HCT116 (cell line): ENCODE measurements at regions not wholly inside any gene's neighbourhood (a gene's known extent, or its start where the extent isn't known, plus 50 kb on each side); places are given as distances from the start of the nearest gene placed in this dataset.

Experiments
- ATAC-seq: fragments of 200-7000 bp; cut with Tn5 transposase; 2 replicates; pipeline ENCODE4 v1.9.1; 2020; ENCODE audit warnings: mild to moderate bottlenecking, moderate library complexity
- BruUV-seq: library from RNA; stranded (reverse); fragments of 400-500 nt; replicated peaks from 2 replicates; lab custom pipeline; 2021; lab: Mats Ljungman, UMichigan
- CTCF ChIA-PET: fragments of 300-600 bp; sonication (Branson Sonifier 250); formaldehyde crosslinking; loops from one replicate; lab custom pipeline; 2021; ENCODE audit warnings: antibody characterized with exemption; lab: Charles Lee
- POLR2A ChIA-PET: fragments of 300-600, 350-600 bp; sonication (Branson Sonifier 250); formaldehyde crosslinking; loops from one replicate; lab custom pipeline; 2021; ENCODE audit warnings: antibody characterized with exemption; lab: Charles Lee
- RAD21 ChIA-PET, 2 experiments: fragments of 300-600 bp; sonication (Branson Sonifier 250); formaldehyde crosslinking; loops; one replicate each; lab custom pipeline; 2023; ENCODE audit warnings: low total read pairs in 2 of 2; ENCODE audit not compliant: uncharacterized antibody in 2 of 2, unreplicated experiment in 2 of 2, low non-redundant PET in 1 of 2; lab: Charles Lee
- DNase-seq: peaks from one replicate; pipeline ENCODE4 v3.0.0-alpha.2; 2010; ENCODE audit warnings: low read depth, low spot score
- H2AFZ ChIP-seq: fragments of 200-600 bp; shearing (Covaris generic), sonication (generic); 2 replicates; pipeline ENCODE4 v1.6.1; 2017; ENCODE audit warnings: low read depth, mixed run types, mixed read lengths, antibody characterized with exemption, low read length; ENCODE audit not compliant: poor library complexity, severe bottlenecking
- H3K27ac ChIP-seq: 2 replicates; pipeline ENCODE4 v1.5.1; 2012; ENCODE audit warnings: low read depth, low read length
- H3K27me3 ChIP-seq: fragments of 200-600 bp; sonication (generic); 2 replicates; pipeline ENCODE4 v1.6.1; 2016; ENCODE audit warnings: mixed run types, low read length, mixed read lengths; ENCODE audit not compliant: insufficient read depth
- H3K36me3 ChIP-seq, 2 experiments: fragments of 200-500 bp in 1 of 2; fragments of 200-600 bp in 1 of 2; sonication (Bioruptor generic) in 1 of 2; sonication (generic) in 1 of 2; 2 replicates each; pipeline versions ENCODE4 v1.5.1 to v1.6.1; 2014 to 2016; ENCODE audit warnings: low read length in 2 of 2, inconsistent platforms in 1 of 2, mixed read lengths in 1 of 2, mixed run types in 1 of 2; ENCODE audit not compliant: insufficient read depth in 2 of 2, control insufficient read depth in 1 of 2
- H3K4me1 ChIP-seq, 2 experiments: fragments of 200-600 bp in 1 of 2; sonication (generic) in 1 of 2; 2 replicates each; pipeline versions ENCODE4 v1.5.1 to v1.6.1; 2012 to 2017; ENCODE audit warnings: low read length in 2 of 2, inconsistent platforms in 1 of 2, mild to moderate bottlenecking in 1 of 2, mixed read lengths in 1 of 2, mixed run types in 1 of 2, moderate library complexity in 1 of 2; ENCODE audit not compliant: insufficient read depth in 2 of 2, control insufficient read depth in 1 of 2
- H3K4me2 ChIP-seq: fragments of 200-600 bp; sonication (generic); 2 replicates; pipeline ENCODE4 v1.6.1; 2017; ENCODE audit warnings: mixed run types, low read length, mixed read lengths
- H3K4me3 ChIP-seq, 2 experiments: fragments of 200-600 bp in 1 of 2; sonication (generic) in 1 of 2; replicated peaks in 1 of 2; 2 replicates each; pipeline ENCODE4 v1.5.1; 2011 to 2016; ENCODE audit warnings: low read length in 2 of 2, control low read depth in 1 of 2, low read depth in 1 of 2, mild to moderate bottlenecking in 1 of 2, mixed read lengths in 1 of 2, mixed run types in 1 of 2
- H3K79me2 ChIP-seq: fragments of 200-600 bp; sonication (generic); 2 replicates; pipeline ENCODE4 v1.6.1; 2017; ENCODE audit warnings: mild to moderate bottlenecking, mixed run types, low read length, moderate library complexity, mixed read lengths; ENCODE audit not compliant: insufficient read depth
- H3K9ac ChIP-seq: fragments of 200-600 bp; sonication (generic); 2 replicates; pipeline ENCODE4 v1.6.1; 2016; ENCODE audit warnings: low read length, mixed read lengths
- H3K9me2 ChIP-seq: fragments of 200-600 bp; sonication (generic), shearing (Covaris generic); 2 replicates; pipeline ENCODE4 v1.6.1; 2017; ENCODE audit warnings: mixed run types, mild to moderate bottlenecking, moderate library complexity; ENCODE audit not compliant: insufficient read depth
- H3K9me3 ChIP-seq, 2 experiments: fragments of 200-500 bp in 1 of 2; fragments of 200-600 bp in 1 of 2; sonication (Bioruptor generic) in 1 of 2; sonication (generic) in 1 of 2; 2 replicates each; pipeline ENCODE4 v1.6.1; 2014 to 2017; ENCODE audit warnings: low read length in 2 of 2, mixed read lengths in 2 of 2, inconsistent platforms in 1 of 2, low read depth in 1 of 2, mild to moderate bottlenecking in 1 of 2, mixed run types in 1 of 2, moderate library complexity in 1 of 2; ENCODE audit not compliant: control insufficient read depth in 1 of 2, insufficient read depth in 1 of 2
- H4K20me1 ChIP-seq: fragments of 200-600 bp; sonication (generic), shearing (Covaris generic); 2 replicates; pipeline ENCODE4 v1.6.1; 2017; ENCODE audit warnings: mixed run types, mild to moderate bottlenecking, moderate library complexity; ENCODE audit not compliant: insufficient read depth
- ATF3 ChIP-seq: IDR thresholded peaks from 2 replicates; pipeline ENCODE4 v1.6.1; 2012
- CBX3 ChIP-seq: IDR thresholded peaks from 2 replicates; pipeline ENCODE4 v1.6.1; 2012; ENCODE audit warnings: low read depth
- CEBPB ChIP-seq: IDR thresholded peaks from 2 replicates; pipeline ENCODE4 v1.6.1; 2012; ENCODE audit warnings: low read depth
- CTCF ChIP-seq, 3 experiments: fragments of 200-600 bp in 1 of 3; sonication (generic) in 1 of 3; IDR thresholded peaks in 2 of 3; conservative IDR thresholded peaks in 1 of 3; 2 replicates each; pipeline ENCODE4 v1.5.1; 2012 to 2017; ENCODE audit warnings: low read depth in 2 of 3, low read length in 2 of 3, antibody characterized with exemption in 1 of 3, borderline replicate concordance in 1 of 3, control low read depth in 1 of 3, mild to moderate bottlenecking in 1 of 3, mixed read lengths in 1 of 3, mixed run types in 1 of 3, moderate library complexity in 1 of 3; ENCODE audit not compliant: insufficient read depth in 1 of 3
- EGR1 ChIP-seq: IDR thresholded peaks from 2 replicates; pipeline ENCODE4 v1.6.1; 2012; ENCODE audit warnings: low read depth
- ELF1 ChIP-seq: IDR thresholded peaks from 2 replicates; pipeline ENCODE4 v1.6.1; 2012; ENCODE audit warnings: low read depth, borderline replicate concordance
- EZH2 ChIP-seq: fragments of 200-600 bp; sonication (generic); IDR thresholded peaks from 2 replicates; pipeline ENCODE4 v1.6.1; 2017; ENCODE audit warnings: antibody characterized with exemption, mixed run types
- EZH2phosphoT487 ChIP-seq: fragments of 200-600 bp; IDR thresholded peaks from 2 replicates; pipeline ENCODE4 v1.6.1; 2018; ENCODE audit warnings: antibody characterized with exemption, borderline replicate concordance
- FOSL1 ChIP-seq: IDR thresholded peaks from 2 replicates; pipeline ENCODE4 v1.6.1; 2012; ENCODE audit warnings: low read depth
- JUND ChIP-seq: IDR thresholded peaks from 2 replicates; pipeline ENCODE4 v1.6.1; 2012
- POLR2A ChIP-seq: IDR thresholded peaks from 2 replicates; pipeline ENCODE4 v1.7.0; 2011; ENCODE audit warnings: borderline replicate concordance; ENCODE audit not compliant: insufficient read depth, insufficient read length; ENCODE audit errors: extremely low read depth
- POLR2AphosphoS5 ChIP-seq: IDR thresholded peaks from 2 replicates; pipeline ENCODE4 v1.6.1; 2011; ENCODE audit warnings: mild to moderate bottlenecking, low read depth, low read length, moderate library complexity
- RAD21 ChIP-seq: IDR thresholded peaks from 2 replicates; pipeline ENCODE4 v1.6.1; 2012; ENCODE audit warnings: low read depth, mild to moderate bottlenecking
- SIN3A ChIP-seq: IDR thresholded peaks from 2 replicates; pipeline ENCODE4 v1.6.1; 2012; ENCODE audit warnings: low read depth
- SRF ChIP-seq: IDR thresholded peaks from 2 replicates; pipeline ENCODE4 v1.6.1; 2012; ENCODE audit warnings: low read depth
- TCF7L2 ChIP-seq: IDR thresholded peaks from 2 replicates; pipeline ENCODE4 v1.7.0; 2011; ENCODE audit warnings: borderline replicate concordance, inconsistent platforms; ENCODE audit not compliant: insufficient read depth, insufficient read length; ENCODE audit errors: extremely low read depth
- ZBTB33 ChIP-seq: IDR thresholded peaks from 2 replicates; pipeline ENCODE4 v1.6.1; 2011; ENCODE audit warnings: mild to moderate bottlenecking, low read length, moderate library complexity; ENCODE audit not compliant: insufficient replicate concordance; ENCODE audit errors: extremely low read depth
- ZFX ChIP-seq: fragments of 450-650 bp; IDR thresholded peaks from 2 replicates; pipeline ENCODE4 v1.6.1; 2017
- ZNF274 ChIP-seq: fragments of 200-500 bp; sonication (Bioruptor generic); IDR thresholded peaks from 2 replicates; pipeline ENCODE4 v1.6.1; 2014; ENCODE audit warnings: mild to moderate bottlenecking, low read depth, low read length, inconsistent platforms
- intact Hi-C: fragments of 100-400 bp; cut with micrococcal nuclease; formaldehyde crosslinking; loops from 2 replicates; pipeline ENCODE4 v1.10.0; 2022

- Histone ChIP-seq H3K9ac (no peak overlapping the region), H4K20me1 (no peaks in the 10 kb centered on the region), H3K4me2 (no peak overlapping the region), H3K9me2 (no peaks in the 10 kb centered on the region), H3K4me3 (no peak overlapping the region), H3K36me3 (no peaks in the 10 kb centered on the region), H3K27me3 (peaks cover 53% of the 10 kb centered on the region), H3K27ac (no peak overlapping the region), H2AFZ (no peak overlapping the region), H3K4me1 (no peaks in the 10 kb centered on the region), H3K79me2 (no peaks in the 10 kb centered on the region), H3K9me3 (no peaks in the 10 kb centered on the region)
- ATAC-seq (no peak), DNase-seq (no peak)
- intact Hi-C loops: no loop called here
- ChIA-PET POLR2A (no interaction called here), CTCF (no interaction called here), RAD21 (no interaction called here)
- no TSS peak for BruUV-seq
- TF ChIP-seq JUND: no peak
- no peak for TF ChIP-seq CEBPB
- TF ChIP-seq ATF3: no peak
- no peak for TF ChIP-seq RAD21
- TF ChIP-seq ZNF274: no peak
- no peak for TF ChIP-seq EGR1
- no peak for TF ChIP-seq ELF1
- TF ChIP-seq POLR2A: no peak
- no peak for TF ChIP-seq EZH2
- TF ChIP-seq CBX3: no peak
- TF ChIP-seq SRF: no peak
Observed at GRCh38 chr9:86707932-86708510, 239.3 kb downstream of the GAS1 start.

GRCh38 chr9:86706391-86706790 is 240.9 kb downstream of the GAS1 start:
- intact Hi-C loops: no loop called here
- Histone ChIP-seq H3K9me3 (no peaks in the 10 kb centered on the region), H3K27me3 (peaks cover 56% of the 10 kb centered on the region), H3K79me2 (no peaks in the 10 kb centered on the region), H3K4me2 (no peak overlapping the region), H3K9ac (no peak overlapping the region), H3K36me3 (no peaks in the 10 kb centered on the region), H3K27ac (no peak overlapping the region), H3K9me2 (no peaks in the 10 kb centered on the region), H4K20me1 (no peaks in the 10 kb centered on the region), H2AFZ (no peak overlapping the region), H3K4me3 (no peak overlapping the region), H3K4me1 (no peaks in the 10 kb centered on the region)
- ChIA-PET POLR2A (no interaction called here), RAD21 (no interaction called here), CTCF (no interaction called here)
- DNase-seq (no peak), ATAC-seq (no peak)
- no TSS peak for BruUV-seq
- TF ChIP-seq ZFX (no peak), ZBTB33 (no peak), CTCF (IDR thresholded peaks at IDR 0.05 in 2 of 3, conservative IDR thresholded peaks at IDR 0.05 in 1 of 3; ENCODE audit: borderline replicate concordance in 1 of 3, insufficient read depth in 1 of 3, low read depth in 2 of 3, low read length in 2 of 3) (no peak), CEBPB (no peak), POLR2A (no peak), ELF1 (no peak), RAD21 (no peak), EZH2phosphoT487 (no peak), POLR2AphosphoS5 (no peak), TCF7L2 (no peak), SRF (no peak), FOSL1 (no peak), SIN3A (no peak)
